IPS-NIHi7 (cell line): ENCODE measurements at regions not wholly inside any gene's neighbourhood (a gene's known extent, or its start where the extent isn't known, plus 50 kb on each side); places are given as distances from the start of the nearest gene placed in this dataset.
A peak's percentile ranks its signal among the peaks of the same experiment; 100 is the strongest.

ENCODE experiments used
- DNase-seq: peaks from one replicate; pipeline ENCODE4 v3.0.0; 2012; ENCODE audit warnings: mixed read lengths; ENCODE audit errors: extremely low spot score

GRCh38 chr3:56867671-56868070, 65.9 kb upstream of the ARHGEF3 start:
- DNase-seq, result no peak

GRCh38 chr3:56864918-56865524, 63.3 kb upstream of the ARHGEF3 start:
- no peak for DNase-seq

- no peak for DNase-seq
Observed at GRCh38 chr3:56864090-56864489, 62.3 kb upstream of the ARHGEF3 start.

- no peak for DNase-seq
Observed at GRCh38 chr3:56862352-56863062, 60.8 kb upstream of the ARHGEF3 start.

GRCh38 chr3:56861511-56861910, 59.8 kb upstream of the ARHGEF3 start:
- DNase-seq, result no peak

GRCh38 chr3:56860939-56861338, 59.2 kb upstream of the ARHGEF3 start:
- DNase-seq, result no peak

- DNase-seq, result no peak
Observed at GRCh38 chr3:56860351-56860750, 58.6 kb upstream of the ARHGEF3 start.

GRCh38 chr3:56858331-56858730, 56.6 kb upstream of the ARHGEF3 start:
- DNase-seq, result no peak

- DNase-seq, result no peak
Observed at GRCh38 chr3:56857178-56857577, 55.4 kb upstream of the ARHGEF3 start.

GRCh38 chr3:56856752-56857151, 55.0 kb upstream of the ARHGEF3 start:
- DNase-seq, result no peak

- DNase-seq, result peak; percentile 59
Observed at GRCh38 chr3:56855856-56856512, 54.2 kb upstream of the ARHGEF3 start.

- no peak for DNase-seq
Observed at GRCh38 chr3:56854856-56855611, 53.3 kb upstream of the ARHGEF3 start.

GRCh38 chr3:56851966-56852884, 50.5 kb upstream of the ARHGEF3 start:
- DNase-seq, result no peak
